IPS-11a (cell line): ENCODE measurements at regions not wholly inside any gene's neighbourhood (a gene's known extent, or its start where the extent isn't known, plus 50 kb on each side); places are given as distances from the start of the nearest gene placed in this dataset.

Source experiments
- H3K4me3 ChIP-seq: one replicate; pipeline ENCODE4 v1.5.1; 2013; ENCODE audit warnings: low read depth, low read length, control low read depth

GRCh38 chr6:170022827-170023619, 267.9 kb downstream of the DLL1 start:
- H3K4me3 ChIP-seq, result no peak overlapping the region

- H3K4me3 ChIP-seq, result no peak overlapping the region
Measured at GRCh38 chr6:170022291-170022722, 268.6 kb downstream of the DLL1 start.

DNA sequence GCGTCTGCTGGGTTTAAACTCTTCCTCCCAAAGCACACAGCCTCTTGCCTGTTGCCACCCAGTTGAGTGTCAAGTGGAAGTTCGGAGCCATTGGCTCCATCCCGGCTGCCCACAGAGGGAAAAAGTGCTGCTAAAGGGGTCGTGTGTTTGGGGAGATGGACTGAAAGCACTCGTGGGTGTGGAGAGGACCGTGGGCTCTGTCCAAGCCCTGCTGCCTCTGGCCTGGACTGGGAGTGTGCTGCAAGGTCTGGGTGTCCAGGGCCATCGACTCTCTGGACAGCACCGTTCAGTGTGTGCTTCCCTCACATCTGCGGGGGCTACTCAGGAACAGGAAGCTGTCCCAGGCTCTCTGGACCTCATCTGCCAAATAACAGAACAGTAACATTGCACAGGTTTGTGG, 269.3 kb downstream of the DLL1 start:
- no peak overlapping the region for H3K4me3 ChIP-seq

DNA sequence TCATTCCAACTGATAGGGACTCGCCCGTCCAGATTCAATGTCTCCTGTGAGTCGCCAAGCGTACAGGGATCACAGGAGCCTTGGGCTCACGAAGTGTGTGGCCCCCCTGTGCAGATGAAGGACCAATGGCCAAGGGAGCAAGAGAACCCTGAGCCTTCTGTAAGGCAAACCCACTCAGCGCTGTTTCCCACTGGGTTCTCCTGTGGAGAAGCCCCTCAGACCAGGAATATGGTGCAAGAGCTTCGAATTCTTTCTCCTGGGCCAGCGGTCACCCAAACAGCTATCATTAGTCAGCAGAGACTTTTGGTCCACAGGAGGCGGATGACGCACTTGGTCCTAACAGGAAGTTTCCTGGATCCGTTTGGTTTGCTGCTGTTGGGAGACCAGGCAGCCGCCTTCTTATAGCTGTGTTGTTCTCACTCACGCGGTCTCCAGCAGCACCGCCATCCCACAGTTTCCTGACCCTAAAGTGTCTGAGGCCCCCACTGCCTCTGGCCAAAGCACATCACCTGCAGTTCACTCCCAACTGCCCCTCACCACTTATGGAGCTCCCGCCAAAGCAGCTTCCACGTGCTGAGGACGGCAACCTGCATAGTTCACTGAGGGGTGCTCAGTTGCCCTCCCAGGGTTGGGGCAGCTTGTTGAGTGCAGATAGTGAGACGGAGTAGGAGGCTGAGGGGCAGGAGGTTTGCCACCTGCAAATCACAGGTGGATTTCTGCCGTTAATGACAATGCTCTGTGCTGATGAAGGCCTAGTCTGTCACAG, 268.6 kb downstream of the ERMARD start:
- no peak overlapping the region for H3K4me3 ChIP-seq

DNA sequence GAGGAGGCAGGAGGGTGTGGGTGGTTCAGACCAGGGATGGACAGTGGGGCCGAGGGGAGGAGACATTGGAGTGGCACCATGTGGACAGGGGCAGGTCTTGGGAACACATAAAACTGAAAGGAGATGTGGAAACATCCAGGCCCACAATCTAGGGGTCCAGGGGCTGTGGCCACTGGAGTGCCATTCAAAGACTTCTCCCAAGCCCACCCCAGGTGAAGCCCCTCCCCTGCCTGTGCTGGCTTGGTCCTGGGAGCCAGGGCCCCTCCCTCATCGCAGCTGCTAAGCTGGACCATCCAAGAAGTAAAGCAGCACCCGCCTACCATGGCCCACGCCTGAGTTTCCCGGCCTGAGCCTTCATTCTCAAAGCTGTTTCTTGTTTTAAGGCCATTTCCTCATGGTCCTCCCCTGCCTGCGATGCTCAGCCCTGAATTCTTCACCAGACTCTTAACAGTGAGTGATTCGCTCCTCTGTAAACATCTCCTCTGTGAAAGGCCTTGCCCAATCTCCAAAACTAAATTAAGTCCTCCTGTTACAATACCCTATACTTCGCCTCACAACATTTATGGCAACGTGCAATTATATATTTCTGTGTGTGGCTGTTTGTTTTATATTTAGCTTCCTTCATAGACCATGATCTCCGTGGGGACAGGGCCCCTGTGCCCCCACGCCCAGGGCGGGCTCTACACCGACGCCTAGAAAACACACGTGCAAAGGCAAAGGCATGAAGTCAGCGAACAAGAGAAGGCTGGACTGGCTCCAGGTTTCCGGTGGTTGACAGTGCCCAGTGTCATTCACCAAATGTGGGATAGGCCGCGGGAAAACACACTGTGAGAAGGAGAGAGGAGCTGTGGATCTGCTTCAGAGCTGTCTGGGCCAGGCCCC, 267.8 kb downstream of the ERMARD start:
- H3K4me3 ChIP-seq, result no peak overlapping the region

GRCh38 chr6:170018422-170018935, 267.1 kb downstream of the ERMARD start:
- H3K4me3 ChIP-seq, result no peak overlapping the region

DNA sequence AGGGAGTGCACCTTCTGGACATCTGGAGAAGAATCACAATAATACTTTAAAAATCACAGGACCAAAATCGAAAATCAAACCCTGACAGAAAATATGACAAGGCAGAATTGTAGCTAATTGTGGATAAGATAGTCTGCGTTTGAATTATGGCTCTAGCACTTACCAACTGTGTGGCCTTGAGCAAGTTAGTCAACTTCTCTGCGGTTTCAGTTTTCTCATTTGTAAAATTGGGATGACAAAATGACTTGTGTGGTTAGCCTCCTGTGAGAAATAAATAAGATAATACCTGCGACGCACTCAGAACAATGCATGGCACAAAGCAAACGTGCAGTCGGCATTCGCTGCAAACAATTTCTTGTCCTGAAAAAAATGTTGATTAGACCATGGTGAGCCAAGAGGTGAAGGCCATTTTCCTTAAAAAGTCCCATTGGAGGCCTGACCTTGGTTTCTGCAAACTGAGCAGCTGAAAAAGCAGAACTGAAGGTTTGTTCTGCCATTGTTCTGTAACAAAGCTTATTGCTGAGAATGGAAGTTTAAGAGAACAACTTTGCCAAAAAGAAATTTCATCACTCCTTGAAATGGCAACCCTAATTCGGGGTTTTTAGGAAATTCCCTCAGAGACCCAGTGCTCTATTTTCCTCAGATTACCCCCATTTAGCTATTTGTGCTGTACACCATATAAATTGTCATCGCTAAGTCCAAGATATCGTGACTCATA, 266.3 kb downstream of the ERMARD start:
- H3K4me3 ChIP-seq, result no peak overlapping the region

DNA sequence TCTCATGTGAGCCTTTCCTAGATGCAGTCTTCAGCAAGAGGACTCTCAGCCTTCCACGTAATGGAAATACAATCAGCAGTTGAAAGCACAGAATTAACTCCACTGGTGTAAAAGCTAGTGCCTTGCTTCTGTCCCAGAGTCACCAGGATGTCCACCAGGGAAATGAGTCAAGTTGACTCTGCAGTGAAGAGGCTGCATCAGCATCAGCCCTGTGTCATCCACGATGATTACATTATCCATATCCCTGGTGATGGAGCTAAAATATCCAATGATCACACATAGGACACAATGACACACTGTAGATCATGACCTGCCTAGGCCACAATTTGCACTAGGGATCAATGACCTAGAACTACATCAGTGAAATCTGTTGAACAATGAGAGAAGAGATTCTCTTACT, 262.4 kb downstream of the ERMARD start:
- H3K4me3 ChIP-seq, result no peak overlapping the region

DNA sequence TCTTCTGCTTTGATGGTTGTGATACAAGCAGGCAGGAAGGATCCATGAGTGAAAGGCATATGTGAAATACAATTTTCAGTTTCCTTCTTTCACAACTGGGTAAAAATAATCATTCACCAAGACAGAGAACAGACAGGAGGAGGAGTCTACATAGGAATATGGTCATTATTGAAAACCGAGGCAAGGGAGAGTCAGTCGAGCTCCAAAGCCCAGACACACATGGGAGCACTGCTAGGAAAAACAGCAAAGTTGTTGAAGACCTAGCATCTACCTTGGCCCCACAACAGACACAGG, 260.6 kb downstream of the ERMARD start:
- no peak overlapping the region for H3K4me3 ChIP-seq

- H3K4me3 ChIP-seq, result no peak overlapping the region
Measured at GRCh38 chr6:170011204-170012036, 260.0 kb downstream of the ERMARD start.

DNA sequence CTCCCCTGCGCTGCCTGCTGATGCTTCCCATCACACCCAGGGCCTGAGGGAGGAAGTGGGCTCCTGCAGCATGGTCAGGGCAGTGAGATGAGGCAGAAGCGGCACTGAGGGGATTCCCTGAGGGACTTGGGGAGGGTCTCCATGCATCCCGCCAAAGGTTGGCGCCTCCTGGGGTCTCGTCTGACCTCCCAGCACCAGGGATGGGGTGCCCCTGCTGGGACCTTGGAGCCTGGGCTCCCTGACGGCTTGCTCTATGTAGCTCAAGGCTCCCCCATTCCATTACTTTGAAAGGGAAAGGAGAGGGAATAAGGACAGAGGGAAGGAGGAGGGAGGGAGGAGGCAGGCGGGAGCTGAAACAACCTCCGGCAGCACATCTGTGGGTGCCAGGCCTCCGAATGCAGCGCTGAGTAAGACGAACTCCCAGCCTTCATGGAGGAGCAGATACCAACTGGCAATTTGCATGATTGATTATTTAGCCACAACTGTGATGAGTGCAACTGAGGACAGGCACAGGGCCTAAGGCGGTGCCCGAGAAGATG, 259.3 kb downstream of the ERMARD start:
- no peak overlapping the region for H3K4me3 ChIP-seq

- no peak overlapping the region for H3K4me3 ChIP-seq
Measured at GRCh38 chr6:170008294-170008785, 256.9 kb downstream of the ERMARD start.

DNA sequence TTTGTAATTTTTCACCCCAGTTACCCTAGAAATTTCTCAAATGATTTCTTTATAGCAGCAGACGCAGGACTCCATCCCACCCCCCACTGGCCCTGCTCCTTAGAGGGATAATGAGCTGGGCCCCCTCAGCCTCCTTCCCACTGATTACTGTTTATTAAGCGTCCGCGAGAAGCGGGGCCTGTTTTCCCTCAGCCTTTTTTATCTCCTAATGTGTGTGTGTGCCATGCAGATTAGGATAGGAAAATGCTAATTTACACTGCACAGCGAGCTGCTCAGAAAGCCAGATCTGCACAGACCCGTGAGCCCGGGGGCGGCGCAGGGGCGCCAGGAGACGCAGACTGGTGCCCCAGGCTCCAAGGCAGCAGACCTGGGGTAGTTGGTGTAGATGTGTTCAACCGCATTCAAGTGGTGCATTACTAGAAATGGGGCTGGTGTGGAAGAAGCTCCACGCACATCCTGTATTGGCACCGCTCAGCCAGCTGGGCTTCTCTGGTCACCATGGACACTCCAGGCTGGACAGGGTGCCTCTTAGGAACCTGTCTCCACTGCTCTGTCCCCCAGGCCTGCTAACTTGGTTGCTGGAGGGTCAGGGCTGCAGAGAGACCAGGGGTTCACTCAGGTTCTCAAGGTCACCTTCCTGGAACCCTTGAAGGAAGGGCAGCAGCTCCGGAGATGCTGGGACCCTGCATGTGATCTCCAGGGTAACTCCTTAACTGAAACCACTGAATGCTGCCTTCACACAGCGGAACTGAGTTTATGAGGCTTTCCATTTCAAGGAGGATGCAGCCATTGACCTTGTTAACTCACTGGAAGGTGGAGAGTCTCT, 256.3 kb downstream of the ERMARD start:
- H3K4me3 ChIP-seq, result no peak overlapping the region

- no peak overlapping the region for H3K4me3 ChIP-seq
Measured at GRCh38 chr6:170006900-170007467, 255.6 kb downstream of the ERMARD start.

GRCh38 chr6:170006071-170006899, 254.9 kb downstream of the ERMARD start:
- H3K4me3 ChIP-seq, result no peak overlapping the region

DNA sequence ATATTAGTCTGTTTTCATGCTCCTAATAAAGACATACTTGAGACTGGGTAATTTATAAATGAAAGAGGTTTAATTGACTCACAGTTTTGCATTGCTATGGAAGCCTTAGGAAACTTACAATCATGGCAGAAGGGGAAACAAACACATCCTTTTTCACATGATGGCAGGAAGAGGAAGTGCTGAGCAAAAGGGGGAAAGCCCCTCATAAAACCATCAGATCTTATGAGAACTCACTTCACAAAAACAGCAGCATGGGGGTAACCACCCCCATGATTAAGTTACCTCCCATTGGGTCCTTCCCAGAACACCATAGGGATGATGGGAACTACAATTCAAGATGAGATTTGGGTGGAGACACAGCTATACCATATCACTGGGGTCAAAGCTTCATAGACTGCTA, 254.2 kb downstream of the ERMARD start:
- H3K4me3 ChIP-seq, result no peak overlapping the region

DNA sequence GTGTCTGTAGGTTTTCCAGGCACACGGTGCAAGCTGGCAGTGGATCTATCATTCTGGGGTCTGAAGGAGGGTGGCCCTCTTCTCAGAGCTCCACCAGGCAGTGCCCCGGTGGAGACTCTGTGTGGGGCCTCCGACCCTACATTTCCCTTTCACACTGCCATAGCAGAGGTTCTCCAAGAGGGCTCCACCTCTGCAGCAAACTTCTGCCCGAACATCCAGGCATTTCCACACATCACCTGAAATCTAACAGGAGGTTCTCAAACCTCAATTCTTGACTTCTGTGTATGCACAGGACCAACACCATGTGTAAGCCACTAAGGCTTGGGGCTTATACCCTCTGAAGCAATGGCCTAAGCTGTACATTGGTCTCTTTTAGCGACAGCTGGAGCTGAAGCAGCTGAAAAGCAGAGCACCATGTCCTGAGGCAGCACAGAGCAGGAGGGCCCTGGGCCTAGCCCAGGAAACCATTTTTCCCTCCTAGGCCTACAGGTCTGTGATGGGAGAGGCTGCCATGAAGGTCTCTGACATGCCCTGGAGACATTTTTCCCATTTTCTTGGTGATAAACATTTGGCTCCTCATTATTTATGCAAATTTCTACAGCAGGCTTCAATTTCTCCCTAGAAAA, 253.3 kb downstream of the ERMARD start:
- no peak overlapping the region for H3K4me3 ChIP-seq
